Uterus (tissue), 3 donors: ENCODE measurements at regions not wholly inside any gene's neighbourhood (a gene's known extent, or its start where the extent isn't known, plus 50 kb on each side); places are given as distances from the start of the nearest gene placed in this dataset.

Experiments
- DNase-seq, 2 donors: peaks; one replicate each; pipeline ENCODE4 v3.0.0-alpha.2; 2019 to 2020
- H3K27ac ChIP-seq, 2 donors: fragments of 200-600 bp; sonication (generic); 1 replicate in 1 of 2; 2 replicates in 1 of 2; pipeline ENCODE4 v1.5.1; 2016 to 2018
- H3K27me3 ChIP-seq, 2 donors: fragments of 200-600 bp; sonication (generic); one replicate each; pipeline ENCODE4 v1.5.1; 2018 to 2019; ENCODE audit warnings: control low read depth in 1 of 2
- H3K36me3 ChIP-seq, 2 donors: fragments of 200-600 bp; sonication (generic); one replicate each; pipeline ENCODE4 v1.5.1; 2019; ENCODE audit warnings: control low read depth in 1 of 2
- H3K4me1 ChIP-seq, 2 donors: fragments of 200-600 bp; sonication (generic); one replicate each; pipeline ENCODE4 v1.5.1; 2018 to 2019; ENCODE audit warnings: control low read depth in 1 of 2
- H3K4me3 ChIP-seq, 2 donors: fragments of 200-600 bp; sonication (generic); 1 replicate in 1 of 2; 2 replicates in 1 of 2; pipeline ENCODE4 v1.5.1; 2018 to 2019; ENCODE audit warnings: mild to moderate bottlenecking in 1 of 2
- H3K9me3 ChIP-seq, 2 donors: fragments of 200-600 bp; sonication (generic); one replicate each; pipeline ENCODE4 v1.5.1; 2019; ENCODE audit warnings: control low read depth in 1 of 2
- POLR2A ChIP-seq, 2 donors: fragments of 450-650 bp; IDR thresholded peaks; one replicate each; pipeline ENCODE4 v1.6.1; 2016; ENCODE audit warnings: antibody characterized with exemption in 2 of 2, mild to moderate bottlenecking in 1 of 2, moderate library complexity in 1 of 2
- intact Hi-C: fragments of 100-400 bp; cut with DNase I; formaldehyde crosslinking; loops from one replicate; pipeline ENCODE4 v1.15.1; 2023; ENCODE audit warnings: low total_unique reads
- TF ChIP-seq, protein P1 (sequence below), 4 experiments: fragments of 200-600 bp in 2 of 4; fragments of 450-650 bp in 2 of 4; sonication (generic) in 2 of 4; IDR thresholded peaks; one replicate each; pipeline ENCODE4 v1.5.1; 2016 to 2019; ENCODE audit warnings: antibody characterized with exemption in 4 of 4, mild to moderate bottlenecking in 2 of 4, moderate library complexity in 1 of 4
- donor health status: DM: yes; HTN: yes; CAD: no.

DNA sequence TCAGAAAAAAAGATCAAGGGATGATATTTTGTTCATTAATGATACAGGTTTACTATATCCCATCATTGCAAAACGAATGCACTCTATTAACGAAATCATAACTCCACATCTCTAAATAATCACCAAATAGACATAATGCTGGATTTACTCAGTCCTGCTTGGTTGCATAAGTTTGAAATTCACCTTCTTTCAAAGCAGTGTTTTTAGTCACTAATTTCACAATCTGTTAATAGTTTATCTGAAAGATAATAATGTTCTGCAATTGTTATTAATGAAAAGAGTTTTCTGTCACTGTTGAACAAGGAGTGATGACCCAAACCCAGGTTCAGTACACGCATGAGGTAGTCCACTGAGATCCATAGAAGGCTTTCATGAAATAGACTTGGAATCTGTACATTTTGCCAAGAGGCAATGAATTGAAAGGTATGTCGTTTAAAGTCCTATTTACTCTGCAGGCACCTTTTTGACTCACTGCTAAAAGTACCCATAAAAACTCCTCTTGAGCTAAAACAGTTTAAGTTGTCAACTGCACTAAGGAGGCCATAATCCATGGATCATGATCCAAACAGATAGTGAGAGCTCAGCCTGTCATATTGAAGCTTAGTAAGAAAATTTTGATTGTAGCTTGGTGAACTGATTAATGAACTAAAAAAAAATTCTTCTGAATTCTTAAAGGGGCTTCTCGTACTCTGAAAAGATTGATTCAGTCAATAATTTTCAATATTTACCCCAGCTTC is 75.6 kb upstream of the MBNL1 start:
- intact Hi-C loops: no loop called here
- H3K27ac ChIP-seq: peak overlapping the region; percentile 44 to 79
- H3K4me1 ChIP-seq: no peaks in the 10 kb centered on the region
- H3K36me3 ChIP-seq: no peaks in the 10 kb centered on the region
- no peak for DNase-seq
- TF ChIP-seq, protein P1, sequence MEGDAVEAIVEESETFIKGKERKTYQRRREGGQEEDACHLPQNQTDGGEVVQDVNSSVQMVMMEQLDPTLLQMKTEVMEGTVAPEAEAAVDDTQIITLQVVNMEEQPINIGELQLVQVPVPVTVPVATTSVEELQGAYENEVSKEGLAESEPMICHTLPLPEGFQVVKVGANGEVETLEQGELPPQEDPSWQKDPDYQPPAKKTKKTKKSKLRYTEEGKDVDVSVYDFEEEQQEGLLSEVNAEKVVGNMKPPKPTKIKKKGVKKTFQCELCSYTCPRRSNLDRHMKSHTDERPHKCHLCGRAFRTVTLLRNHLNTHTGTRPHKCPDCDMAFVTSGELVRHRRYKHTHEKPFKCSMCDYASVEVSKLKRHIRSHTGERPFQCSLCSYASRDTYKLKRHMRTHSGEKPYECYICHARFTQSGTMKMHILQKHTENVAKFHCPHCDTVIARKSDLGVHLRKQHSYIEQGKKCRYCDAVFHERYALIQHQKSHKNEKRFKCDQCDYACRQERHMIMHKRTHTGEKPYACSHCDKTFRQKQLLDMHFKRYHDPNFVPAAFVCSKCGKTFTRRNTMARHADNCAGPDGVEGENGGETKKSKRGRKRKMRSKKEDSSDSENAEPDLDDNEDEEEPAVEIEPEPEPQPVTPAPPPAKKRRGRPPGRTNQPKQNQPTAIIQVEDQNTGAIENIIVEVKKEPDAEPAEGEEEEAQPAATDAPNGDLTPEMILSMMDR (IDR thresholded peaks at IDR 0.05): no peak
- TF ChIP-seq POLR2A (IDR thresholded peaks at IDR 0.05): no peak
- no peaks in the 10 kb centered on the region for H3K9me3 ChIP-seq
- H3K4me3 ChIP-seq: no peak overlapping the region
- no peaks in the 10 kb centered on the region for H3K27me3 ChIP-seq

DNA sequence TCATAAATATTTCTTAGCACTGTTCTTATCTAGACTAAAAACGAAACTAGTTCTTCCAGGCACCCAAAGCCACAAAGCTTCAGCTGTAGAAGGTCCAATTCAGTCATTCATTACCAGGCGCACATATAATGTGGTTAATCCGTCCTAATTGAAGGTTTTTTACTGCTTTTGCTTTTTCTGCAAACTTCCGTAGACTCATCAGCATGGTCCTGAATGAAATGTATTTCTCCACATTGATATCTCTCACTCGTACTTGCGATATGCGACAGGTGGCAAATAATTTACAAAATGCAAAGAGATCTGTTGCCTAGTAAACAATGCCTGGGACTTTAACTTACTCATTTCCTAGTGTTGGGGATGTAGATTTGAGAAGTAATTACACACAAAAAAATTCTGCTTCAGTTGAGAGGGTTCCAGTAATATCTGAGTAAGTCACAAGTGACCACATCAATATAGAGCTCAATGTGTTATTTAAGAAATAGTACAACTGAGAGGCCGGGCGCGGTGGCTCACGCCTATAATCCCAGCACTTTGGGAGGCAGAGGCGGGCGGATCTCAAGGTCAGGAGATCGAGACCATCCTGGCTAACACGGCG is 75.0 kb upstream of the MBNL1 start:
- Histone ChIP-seq H3K9me3 (no peaks in the 10 kb centered on the region), H3K4me1 (no peaks in the 10 kb centered on the region), H3K27me3 (no peaks in the 10 kb centered on the region), H3K4me3 (no peak overlapping the region), H3K27ac (peak overlapping the region; percentile 44 to 79), H3K36me3 (no peaks in the 10 kb centered on the region)
- DNase-seq: no peak
- intact Hi-C loops: no loop called here
- TF ChIP-seq POLR2A (IDR thresholded peaks at IDR 0.05): no peak

DNA sequence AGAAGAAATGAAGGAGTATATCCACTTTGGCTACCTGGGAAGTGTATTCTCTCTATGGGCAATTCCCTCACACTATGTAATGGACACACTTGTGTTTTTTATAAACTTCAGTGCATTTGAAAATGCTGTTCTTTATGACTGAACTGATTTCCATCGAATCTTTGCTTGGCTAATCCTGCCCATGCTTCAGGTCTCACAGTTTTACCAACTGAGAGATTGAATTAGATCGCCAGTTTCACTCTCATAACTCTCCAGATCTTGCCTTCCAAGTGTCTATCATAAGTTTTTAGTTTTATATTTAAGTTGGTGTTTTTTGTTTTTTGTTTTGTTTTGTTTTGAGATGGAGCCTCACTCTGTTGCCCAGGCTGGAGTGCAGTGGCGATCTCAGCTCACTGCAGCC is 73.5 kb upstream of the MBNL1 start:
- H3K4me1 ChIP-seq: no peaks in the 10 kb centered on the region
- H3K36me3 ChIP-seq: no peaks in the 10 kb centered on the region
- TF ChIP-seq POLR2A (IDR thresholded peaks at IDR 0.05): no peak
- TF ChIP-seq, protein P1 (IDR thresholded peaks at IDR 0.05): no peak
- intact Hi-C loops: no loop called here
- H3K27me3 ChIP-seq: no peaks in the 10 kb centered on the region
- H3K9me3 ChIP-seq: no peaks in the 10 kb centered on the region
- no peak overlapping the region for H3K4me3 ChIP-seq
- H3K27ac ChIP-seq: peak overlapping the region in 1 of 2 donors; percentile 79
- DNase-seq: no peak

DNA sequence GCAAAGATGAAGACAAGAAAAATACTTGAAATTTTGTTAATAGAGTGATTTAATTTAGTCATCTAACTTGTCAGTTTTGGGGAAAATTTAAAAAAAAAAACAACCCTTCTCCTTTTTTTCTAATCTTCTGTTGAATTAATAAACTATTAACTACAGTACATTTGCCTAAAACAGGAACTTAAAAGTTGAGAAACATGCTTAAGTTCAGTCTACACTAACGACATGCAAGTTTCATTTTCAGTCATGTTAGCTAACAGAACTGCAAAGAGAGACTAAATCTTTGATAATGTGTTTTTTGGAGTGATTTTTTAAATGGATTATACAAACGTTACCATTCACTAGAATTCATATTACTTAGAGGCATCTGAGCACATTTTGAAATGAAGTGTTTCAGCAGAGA is 71.9 kb upstream of the MBNL1 start:
- Histone ChIP-seq H3K4me1 (peaks cover 0 to 1% of the 10 kb centered on the region in 2 donors), H3K4me3 (peak overlapping the region; percentile 0 to 14), H3K36me3 (no peaks in the 10 kb centered on the region), H3K27me3 (no peaks in the 10 kb centered on the region), H3K9me3 (no peaks in the 10 kb centered on the region), H3K27ac (peak overlapping the region; percentile 83 to 94)
- intact Hi-C loops: no loop called here
- TF ChIP-seq, protein P1 (IDR thresholded peaks at IDR 0.05): no peak
- no peak for TF ChIP-seq POLR2A (IDR thresholded peaks at IDR 0.05)
- DNase-seq: no peak

DNA sequence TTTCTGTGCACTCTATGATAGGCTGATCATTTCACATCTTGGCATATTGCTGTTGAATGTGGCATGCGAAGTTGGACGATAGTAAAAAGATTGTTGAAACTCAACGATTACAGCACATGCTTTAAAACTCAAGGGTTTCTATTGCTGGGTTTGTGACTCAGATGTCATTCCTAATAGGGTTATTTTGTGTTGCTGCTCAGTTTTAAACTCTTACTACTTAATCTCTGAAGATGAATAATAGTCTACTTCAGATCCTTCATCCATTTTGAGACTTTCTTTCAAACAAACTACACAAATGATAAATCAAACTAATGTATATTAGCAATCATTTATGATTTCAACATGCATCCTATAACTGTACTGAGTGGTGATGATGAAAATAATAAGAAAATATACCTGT is 71.3 kb upstream of the MBNL1 start:
- Histone ChIP-seq H3K9me3 (no peaks in the 10 kb centered on the region), H3K4me3 (peak overlapping the region; percentile 0 to 14), H3K4me1 (peaks cover 0 to 8% of the 10 kb centered on the region in 2 donors), H3K27ac (peak overlapping the region; percentile 83 to 94), H3K36me3 (no peaks in the 10 kb centered on the region), H3K27me3 (no peaks in the 10 kb centered on the region)
- TF ChIP-seq, protein P1 (IDR thresholded peaks at IDR 0.05): no peak
- TF ChIP-seq POLR2A (IDR thresholded peaks at IDR 0.05): peak in 1 of 2 donors; percentile 9
- DNase-seq: no peak
- intact Hi-C loops: no loop called here
